ENCODE measurements at regions not wholly inside any gene's neighbourhood (a gene's known extent, or its start where the extent isn't known, plus 50 kb on each side); places are given as distances from the start of the nearest gene placed in this dataset.
"Not testable (repeated sequence)": the region's sequence is repeated elsewhere in the genome, so short reads cannot be mapped to it uniquely, and the experiment has no call there.

DNA sequence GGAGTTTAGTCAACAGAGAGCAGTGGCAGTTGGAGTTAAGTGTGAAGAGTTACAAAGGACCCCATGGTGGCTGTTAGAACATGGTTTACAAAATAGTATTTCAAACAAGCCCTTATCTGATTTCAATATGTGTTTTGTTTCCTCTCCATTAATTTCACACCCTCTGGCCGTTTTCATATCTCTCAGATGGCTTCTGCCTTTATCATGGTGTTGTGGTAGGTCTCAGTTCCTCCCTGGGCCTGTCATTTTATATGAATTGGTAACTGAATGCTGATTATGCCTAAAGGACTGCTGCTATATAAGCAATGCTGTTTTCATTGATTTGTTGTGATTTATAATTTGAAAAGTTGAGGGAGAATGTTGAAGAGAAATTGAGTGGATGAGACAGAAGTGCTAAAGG is 686.7 kb downstream of the NYAP2 start:
- H3K27me3 Mint-ChIP-seq, result no peaks in the 10 kb centered on the region

DNA sequence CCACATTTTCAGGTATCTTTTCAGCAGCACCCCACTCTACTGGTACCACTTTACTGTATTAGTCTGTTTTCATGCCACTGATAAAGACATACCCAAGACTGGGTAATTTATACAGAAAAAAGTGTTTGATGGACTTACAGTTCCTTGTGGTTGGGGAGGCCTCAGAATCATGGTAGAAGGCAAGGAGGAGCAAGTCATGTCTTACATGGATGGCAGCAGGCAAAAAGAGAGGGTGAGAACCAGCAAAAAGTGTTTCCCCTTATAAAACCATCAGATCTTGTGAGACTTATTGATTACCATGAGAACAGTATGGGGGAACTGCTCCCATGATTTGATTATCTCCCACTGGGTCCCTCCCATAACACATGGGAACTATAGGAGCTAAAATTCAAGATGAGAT is 685.9 kb downstream of the NYAP2 start:
- H3K27ac Mint-ChIP-seq; H3K27me3 ChIP-seq (ENCODE audit: control insufficient read depth in 1 of 2, insufficient read depth in 2 of 2, low read length in 2 of 2); DNase-seq; H3K4me1 ChIP-seq (ENCODE audit: insufficient read depth, low read length); H3K36me3 ChIP-seq (ENCODE audit: insufficient read depth, low read length); H3K36me3 Mint-ChIP-seq (ENCODE audit: low read depth); H3K27me3 Mint-ChIP-seq; H3K4me1 Mint-ChIP-seq (ENCODE audit: low read depth); H3K27ac ChIP-seq (ENCODE audit: low read depth in 1 of 2, low read length in 2 of 2); H3K9me3 Mint-ChIP-seq; ATAC-seq (ENCODE audit: poor library complexity); H3K4me3 ChIP-seq (ENCODE audit: low read length); H3K4me3 Mint-ChIP-seq; CTCF ChIA-PET; H3K9me3 ChIP-seq (ENCODE audit: control insufficient read depth in 1 of 2, insufficient read depth in 1 of 2, low read length in 2 of 2); POLR2A ChIA-PET; intact Hi-C loops (cut with DNase I, micrococcal nuclease): not testable (repeated sequence)

More for the DNA sequence above, 686.7 kb downstream of the NYAP2 start:
- H3K36me3 ChIP-seq (ENCODE audit: insufficient read depth, low read length), result no peaks in the 10 kb centered on the region
- POLR2A ChIA-PET, result no interaction called here
- peaks cover 0 to 4% of the 10 kb centered on the region in 2 experiments for H3K27me3 ChIP-seq (ENCODE audit: control insufficient read depth in 1 of 2, insufficient read depth in 2 of 2, low read length in 2 of 2)
- ATAC-seq (ENCODE audit: poor library complexity), result no peak
- CTCF ChIA-PET, result no interaction called here
- Mint-ChIP-seq H3K9me3 (no peaks in the 10 kb centered on the region), H3K36me3 (ENCODE audit: low read depth) (no peaks in the 10 kb centered on the region), H3K27ac (no peak overlapping the region), H3K4me3 (no peak overlapping the region), H3K4me1 (ENCODE audit: low read depth) (no peaks in the 10 kb centered on the region)
- DNase-seq, result no peak
- H3K4me1 ChIP-seq (ENCODE audit: insufficient read depth, low read length), result no peaks in the 10 kb centered on the region
- no peak overlapping the region for H3K4me3 ChIP-seq (ENCODE audit: low read length)
- no peak overlapping the region for H3K27ac ChIP-seq (ENCODE audit: low read depth in 1 of 2, low read length in 2 of 2)
- TF ChIP-seq, protein P1, sequence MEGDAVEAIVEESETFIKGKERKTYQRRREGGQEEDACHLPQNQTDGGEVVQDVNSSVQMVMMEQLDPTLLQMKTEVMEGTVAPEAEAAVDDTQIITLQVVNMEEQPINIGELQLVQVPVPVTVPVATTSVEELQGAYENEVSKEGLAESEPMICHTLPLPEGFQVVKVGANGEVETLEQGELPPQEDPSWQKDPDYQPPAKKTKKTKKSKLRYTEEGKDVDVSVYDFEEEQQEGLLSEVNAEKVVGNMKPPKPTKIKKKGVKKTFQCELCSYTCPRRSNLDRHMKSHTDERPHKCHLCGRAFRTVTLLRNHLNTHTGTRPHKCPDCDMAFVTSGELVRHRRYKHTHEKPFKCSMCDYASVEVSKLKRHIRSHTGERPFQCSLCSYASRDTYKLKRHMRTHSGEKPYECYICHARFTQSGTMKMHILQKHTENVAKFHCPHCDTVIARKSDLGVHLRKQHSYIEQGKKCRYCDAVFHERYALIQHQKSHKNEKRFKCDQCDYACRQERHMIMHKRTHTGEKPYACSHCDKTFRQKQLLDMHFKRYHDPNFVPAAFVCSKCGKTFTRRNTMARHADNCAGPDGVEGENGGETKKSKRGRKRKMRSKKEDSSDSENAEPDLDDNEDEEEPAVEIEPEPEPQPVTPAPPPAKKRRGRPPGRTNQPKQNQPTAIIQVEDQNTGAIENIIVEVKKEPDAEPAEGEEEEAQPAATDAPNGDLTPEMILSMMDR (IDR thresholded peaks at IDR 0.05), result no peak
- intact Hi-C loops (cut with DNase I, micrococcal nuclease), result no loop called here
- H3K9me3 ChIP-seq (ENCODE audit: control insufficient read depth in 1 of 2, insufficient read depth in 1 of 2, low read length in 2 of 2), result no peaks in the 10 kb centered on the region

DNA sequence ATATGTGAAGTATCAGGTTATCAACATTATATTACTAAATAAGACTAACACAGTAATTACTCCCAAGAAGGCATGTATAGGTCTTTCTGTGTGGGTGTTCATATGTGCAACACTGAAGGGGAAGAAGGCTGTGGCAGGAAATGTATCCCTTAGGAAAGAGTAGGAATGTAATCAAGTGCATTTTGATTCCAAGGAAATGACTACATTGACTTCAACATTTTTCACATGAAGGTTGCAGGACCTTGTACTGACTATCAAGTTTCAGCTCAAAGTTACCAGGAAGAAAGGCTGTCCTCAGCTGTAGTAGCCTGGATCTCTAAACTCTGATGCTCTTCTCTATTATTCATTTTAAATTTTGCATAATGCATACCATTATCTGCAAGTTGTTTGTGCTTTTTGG is 680.8 kb downstream of the NYAP2 start:
- H3K36me3 Mint-ChIP-seq (ENCODE audit: low read depth), result no peaks in the 10 kb centered on the region
- H3K4me1 Mint-ChIP-seq (ENCODE audit: low read depth), result no peaks in the 10 kb centered on the region
- Histone ChIP-seq H3K9me3 (ENCODE audit: control insufficient read depth in 1 of 2, insufficient read depth in 1 of 2, low read length in 2 of 2) (no peaks in the 10 kb centered on the region), H3K36me3 (ENCODE audit: insufficient read depth, low read length) (no peaks in the 10 kb centered on the region), H3K27me3 (ENCODE audit: control insufficient read depth in 1 of 2, insufficient read depth in 2 of 2, low read length in 2 of 2) (no peaks in the 10 kb centered on the region), H3K27ac (ENCODE audit: low read depth in 1 of 2, low read length in 2 of 2) (no peak overlapping the region), H3K4me3 (ENCODE audit: low read length) (no peak overlapping the region), H3K4me1 (ENCODE audit: insufficient read depth, low read length) (no peaks in the 10 kb centered on the region)
- H3K27me3 Mint-ChIP-seq, result no peaks in the 10 kb centered on the region
- POLR2A ChIA-PET, result no interaction called here
- ATAC-seq (ENCODE audit: poor library complexity) (no peak), DNase-seq (no peak)
- no peak overlapping the region for H3K4me3 Mint-ChIP-seq
- H3K9me3 Mint-ChIP-seq, result no peaks in the 10 kb centered on the region
- H3K27ac Mint-ChIP-seq, result no peak overlapping the region
- CTCF ChIA-PET, result no interaction called here
- TF ChIP-seq, protein P1 (IDR thresholded peaks at IDR 0.05), result no peak
- intact Hi-C loops (cut with DNase I, micrococcal nuclease), result no loop called here

DNA sequence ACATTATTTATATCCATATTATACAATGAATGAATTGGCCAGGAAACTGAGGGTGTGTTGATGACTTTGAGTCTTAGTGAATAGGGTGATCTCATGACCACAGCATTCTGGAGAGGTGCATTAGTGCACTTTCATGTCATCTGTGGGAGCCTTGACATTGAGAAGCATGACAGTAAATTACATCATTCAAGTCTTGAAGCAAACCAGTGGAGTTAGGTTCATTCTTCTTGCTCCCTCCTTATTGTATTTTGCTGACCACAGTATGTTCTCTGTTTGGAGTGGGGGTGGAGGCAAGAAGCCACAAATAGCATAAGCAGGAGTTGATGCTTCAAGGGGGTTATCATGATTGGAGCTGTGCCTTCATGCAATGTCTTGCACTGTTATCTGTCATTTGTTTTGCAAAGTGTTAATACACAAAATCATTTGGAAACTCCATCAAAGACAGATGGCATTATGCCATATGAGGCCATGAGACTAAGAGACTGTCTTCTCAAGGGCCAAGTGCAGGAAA is 680.2 kb downstream of the NYAP2 start:
- TF ChIP-seq, protein P1 (IDR thresholded peaks at IDR 0.05), result no peak
- CTCF ChIA-PET, result no interaction called here
- intact Hi-C loops (cut with DNase I, micrococcal nuclease), result no loop called here

More for the DNA sequence above, 680.2 kb downstream of the NYAP2 start:
- POLR2A ChIA-PET, result no interaction called here
- DNase-seq (no peak), ATAC-seq (ENCODE audit: poor library complexity) (no peak)
- Histone ChIP-seq H3K27me3 (ENCODE audit: control insufficient read depth in 1 of 2, insufficient read depth in 2 of 2, low read length in 2 of 2) (no peaks in the 10 kb centered on the region), H3K9me3 (ENCODE audit: control insufficient read depth in 1 of 2, insufficient read depth in 1 of 2, low read length in 2 of 2) (no peaks in the 10 kb centered on the region), H3K36me3 (ENCODE audit: insufficient read depth, low read length) (no peaks in the 10 kb centered on the region), H3K4me1 (ENCODE audit: insufficient read depth, low read length) (no peaks in the 10 kb centered on the region), H3K4me3 (ENCODE audit: low read length) (no peak overlapping the region), H3K27ac (ENCODE audit: low read depth in 1 of 2, low read length in 2 of 2) (no peak overlapping the region)
- Mint-ChIP-seq H3K4me1 (ENCODE audit: low read depth) (no peaks in the 10 kb centered on the region), H3K4me3 (no peak overlapping the region), H3K9me3 (no peaks in the 10 kb centered on the region), H3K27me3 (no peaks in the 10 kb centered on the region), H3K27ac (no peak overlapping the region), H3K36me3 (ENCODE audit: low read depth) (no peaks in the 10 kb centered on the region)
